PC-9 (cell line): ENCODE measurements at regions not wholly inside any gene's neighbourhood (a gene's known extent, or its start where the extent isn't known, plus 50 kb on each side); places are given as distances from the start of the nearest gene placed in this dataset.

Experiments used
- EZH2 ChIP-seq: fragments of 200-600 bp; sonication (generic); IDR thresholded peaks from 2 replicates; pipeline ENCODE4 v1.8.0; 2017; ENCODE audit warnings: antibody characterized with exemption, low read depth
- TF ChIP-seq, protein P1 (sequence below): fragments of 200-600 bp; sonication (generic); conservative IDR thresholded peaks from 2 replicates; pipeline ENCODE4 v1.6.1; 2017; ENCODE audit warnings: mixed run types, antibody characterized with exemption, mild to moderate bottlenecking, moderate library complexity

DNA sequence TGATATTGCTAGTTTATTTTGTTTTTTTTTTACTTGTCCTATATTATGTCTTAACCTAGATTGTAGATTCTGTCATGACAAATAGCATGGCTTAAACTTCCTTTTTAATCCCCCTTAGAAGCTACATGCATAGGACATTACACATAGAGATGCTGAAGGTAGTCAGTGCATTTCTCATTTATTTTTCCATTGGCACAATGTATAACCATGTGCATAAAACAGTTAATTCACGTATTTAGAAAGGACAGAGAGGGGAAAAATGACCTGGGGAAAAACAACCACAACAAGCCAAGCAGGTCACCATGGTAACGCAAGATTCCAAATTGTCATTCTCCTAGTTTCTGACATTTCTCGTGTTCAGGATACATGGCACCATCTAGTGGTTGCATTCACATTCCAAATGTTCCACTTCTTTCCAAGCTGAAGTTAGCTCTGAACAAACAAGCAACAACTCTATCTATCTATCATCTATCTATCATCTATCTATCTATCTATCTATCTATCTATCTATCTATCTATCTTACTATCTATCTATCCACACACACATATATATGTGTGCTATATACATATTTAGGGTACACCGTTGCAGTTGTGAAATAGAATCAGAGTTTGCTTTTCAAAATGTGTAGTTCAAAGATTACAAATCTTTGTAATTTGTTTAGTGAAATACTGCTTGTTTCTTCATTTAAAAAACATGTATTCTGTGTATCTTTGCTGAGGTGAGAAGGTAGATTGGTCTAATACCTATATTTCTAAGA is 487.2 kb upstream of the ST8SIA4 start:
- TF ChIP-seq, protein P1, sequence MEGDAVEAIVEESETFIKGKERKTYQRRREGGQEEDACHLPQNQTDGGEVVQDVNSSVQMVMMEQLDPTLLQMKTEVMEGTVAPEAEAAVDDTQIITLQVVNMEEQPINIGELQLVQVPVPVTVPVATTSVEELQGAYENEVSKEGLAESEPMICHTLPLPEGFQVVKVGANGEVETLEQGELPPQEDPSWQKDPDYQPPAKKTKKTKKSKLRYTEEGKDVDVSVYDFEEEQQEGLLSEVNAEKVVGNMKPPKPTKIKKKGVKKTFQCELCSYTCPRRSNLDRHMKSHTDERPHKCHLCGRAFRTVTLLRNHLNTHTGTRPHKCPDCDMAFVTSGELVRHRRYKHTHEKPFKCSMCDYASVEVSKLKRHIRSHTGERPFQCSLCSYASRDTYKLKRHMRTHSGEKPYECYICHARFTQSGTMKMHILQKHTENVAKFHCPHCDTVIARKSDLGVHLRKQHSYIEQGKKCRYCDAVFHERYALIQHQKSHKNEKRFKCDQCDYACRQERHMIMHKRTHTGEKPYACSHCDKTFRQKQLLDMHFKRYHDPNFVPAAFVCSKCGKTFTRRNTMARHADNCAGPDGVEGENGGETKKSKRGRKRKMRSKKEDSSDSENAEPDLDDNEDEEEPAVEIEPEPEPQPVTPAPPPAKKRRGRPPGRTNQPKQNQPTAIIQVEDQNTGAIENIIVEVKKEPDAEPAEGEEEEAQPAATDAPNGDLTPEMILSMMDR = peak; percentile 69
- TF ChIP-seq EZH2 = no peak
